K562 (cell line): ENCODE measurements at regions not wholly inside any gene's neighbourhood (a gene's known extent, or its start where the extent isn't known, plus 50 kb on each side); places are given as distances from the start of the nearest gene placed in this dataset.

Source experiments
- ATAC-seq: fragments of 200-7000 bp; cut with Tn5 transposase; 3 replicates; pipeline ENCODE4 v1.9.1; 2020; ENCODE audit warnings: moderate library complexity
- BruUV-seq: library from RNA; stranded (reverse); fragments of 400-500 nt; replicated peaks from 2 replicates; lab custom pipeline; 2021; lab: Mats Ljungman, UMichigan
- CTCF ChIA-PET: fragments of 300-600 bp; formaldehyde crosslinking; extraction: SDS; loops from one replicate; lab custom pipeline; 2021; ENCODE audit warnings: low intra/inter-chr PET ratio; lab: Yijun Ruan, JAX
- POLR2A ChIA-PET: fragments of 300-600, 350-650 bp; sonication (Branson Sonifier 250); formaldehyde crosslinking; extraction: SDS; loops from one replicate; lab custom pipeline; 2021; ENCODE audit warnings: antibody characterized with exemption, inconsistent platforms; lab: Yijun Ruan, JAX
- DNase-seq, 4 experiments: peaks; one replicate each; pipeline versions ENCODE4 v3.0.0 to v3.0.0-alpha.2; 2011 to 2018; ENCODE audit warnings: low spot score in 3 of 4, mixed read lengths in 3 of 4; ENCODE audit errors: extremely low read depth in 1 of 4
- FAIRE-seq: peaks from 2 replicates; lab custom pipeline; 2011; peaks lifted over from hg19 to GRCh38; lab: Jason Lieb, UNC
- H2AFZ ChIP-seq: 2 replicates; pipeline ENCODE4 v1.6.0; 2011; ENCODE audit warnings: low read depth, low read length, control low read depth, inconsistent platforms
- H3K27ac ChIP-seq: fragments of 200-600 bp; 3 replicates; pipeline ENCODE4 v1.8.0; 2011; ENCODE audit warnings: low read depth, mild to moderate bottlenecking, control low read depth, inconsistent platforms, low read length, moderate library complexity, mixed read lengths; ENCODE audit errors: extremely low read depth
- H3K27me3 ChIP-seq, 2 experiments: fragments of 300-600 bp in 1 of 2; 2 replicates in 1 of 2; 3 replicates in 1 of 2; pipeline versions ENCODE4 v1.6.0 to v1.8.0; 2011; ENCODE audit warnings: inconsistent platforms in 2 of 2, low read length in 2 of 2, mild to moderate bottlenecking in 1 of 2, mixed read lengths in 1 of 2, moderate library complexity in 1 of 2; ENCODE audit not compliant: control insufficient read depth in 2 of 2, insufficient read depth in 2 of 2
- H3K36me3 ChIP-seq: fragments of 300-600 bp; 3 replicates; pipeline ENCODE4 v1.8.0; 2011; ENCODE audit warnings: mild to moderate bottlenecking, low read length, inconsistent platforms; ENCODE audit not compliant: control insufficient read depth, insufficient read depth
- H3K4me1 ChIP-seq, 2 experiments: fragments of 200-600 bp in 1 of 2; replicated peaks in 1 of 2; 2 replicates in 1 of 2; 3 replicates in 1 of 2; pipeline versions ENCODE4 v1.5.1 to v1.8.0; 2011; ENCODE audit warnings: inconsistent platforms in 2 of 2, low read length in 2 of 2, mild to moderate bottlenecking in 1 of 2, mixed read lengths in 1 of 2, moderate library complexity in 1 of 2; ENCODE audit not compliant: control insufficient read depth in 2 of 2, insufficient read depth in 2 of 2
- H3K4me2 ChIP-seq: 2 replicates; pipeline ENCODE4 v1.6.1; 2011; ENCODE audit warnings: low read length, control low read depth, inconsistent platforms, mixed read lengths; ENCODE audit not compliant: insufficient read depth
- H3K4me3 ChIP-seq: fragments of 200-600 bp; sonication (generic), shearing (Covaris generic); 2 replicates; pipeline ENCODE4 v1.5.1; 2016; ENCODE audit warnings: control low read depth, inconsistent platforms
- H3K79me2 ChIP-seq: fragments of 200-600 bp; 3 replicates; pipeline ENCODE4 v1.8.0; 2011; ENCODE audit warnings: low read length, inconsistent platforms; ENCODE audit not compliant: control insufficient read depth, insufficient read depth
- H3K9ac ChIP-seq, 2 experiments: 2 replicates each; pipeline versions ENCODE4 v1.6.0 to v1.6.1; 2011; ENCODE audit warnings: low read depth in 2 of 2, low read length in 2 of 2, control low read depth in 1 of 2, inconsistent platforms in 1 of 2, mild to moderate bottlenecking in 1 of 2, mixed read lengths in 1 of 2; ENCODE audit not compliant: insufficient read depth in 1 of 2
- H3K9me1 ChIP-seq: one replicate; pipeline ENCODE4 v1.6.0; 2011; ENCODE audit warnings: inconsistent platforms, mild to moderate bottlenecking, low read length, moderate library complexity; ENCODE audit not compliant: control insufficient read depth, insufficient read depth
- H3K9me3 ChIP-seq: replicated peaks from 2 replicates; pipeline ENCODE4 v1.5.1; 2011; ENCODE audit warnings: low read depth, low read length, inconsistent platforms; ENCODE audit not compliant: control insufficient read depth, insufficient read depth
- H4K20me1 ChIP-seq: replicated peaks from 2 replicates; pipeline ENCODE4 v1.6.1; 2011; ENCODE audit warnings: low read length, inconsistent platforms, mixed read lengths; ENCODE audit not compliant: control insufficient read depth, insufficient read depth
- CC2D1A ChIP-seq: fragments of 450-650 bp; IDR thresholded peaks from 2 replicates; pipeline ENCODE4 v1.6.1; 2017; ENCODE audit warnings: mild to moderate bottlenecking
- CEBPG ChIP-seq, 3 experiments: fragments of 200-800 bp in 1 of 3; sonication (Bioruptor generic) in 1 of 3; sonication (generic) in 1 of 3; formaldehyde crosslinking in 1 of 3; IDR thresholded peaks in 2 of 3; conservative IDR thresholded peaks in 1 of 3; 2 replicates each; pipeline versions ENCODE4 v1.6.1 to v1.8.0; 2016 to 2022; ENCODE audit warnings: missing compliant biosample characterization in 2 of 3, missing genetic modification characterization in 2 of 3, mild to moderate bottlenecking in 1 of 3, missing genetic modification reagents in 1 of 3
- ETV5 ChIP-seq: sonication (generic); formaldehyde crosslinking; IDR thresholded peaks from 2 replicates; pipeline ENCODE4 v1.4.0; 2020; ENCODE audit warnings: low read depth, mild to moderate bottlenecking, missing genetic modification reagents
- HEY1 ChIP-seq: fragments of 250-450 bp; sonication (Bioruptor Pico); IDR thresholded peaks from 2 replicates; pipeline ENCODE4 v1.5.0; 2020; ENCODE audit warnings: mild to moderate bottlenecking, moderate library complexity, borderline replicate concordance
- RBM15 ChIP-seq: fragments of 200-400 bp; formaldehyde crosslinking; IDR thresholded peaks from 2 replicates; pipeline ENCODE4 v1.6.1; 2018; ENCODE audit warnings: mild to moderate bottlenecking, low read length, moderate library complexity; ENCODE audit not compliant: insufficient read depth
- SMARCB1 ChIP-seq: IDR thresholded peaks from 2 replicates; pipeline ENCODE4 v1.6.1; 2011; ENCODE audit warnings: improper control_type of control experiment, low read depth; ENCODE audit not compliant: insufficient read length
- TAF7 ChIP-seq: fragments of 450-650 bp; IDR thresholded peaks from 2 replicates; pipeline ENCODE4 v1.6.1; 2016; ENCODE audit warnings: missing genetic modification characterization, missing compliant biosample characterization
- TOE1 ChIP-seq, 2 experiments: fragments of 450-650 bp in 1 of 2; sonication (generic) in 1 of 2; formaldehyde crosslinking in 1 of 2; IDR thresholded peaks; 2 replicates each; pipeline versions ENCODE4 v1.7.1 to v1.8.0; 2016 to 2022; ENCODE audit warnings: borderline replicate concordance in 2 of 2, mild to moderate bottlenecking in 2 of 2, antibody characterized with exemption in 1 of 2, inconsistent platforms in 1 of 2, low read depth in 1 of 2, missing genetic modification reagents in 1 of 2, moderate library complexity in 1 of 2
- ZNF696 ChIP-seq: fragments of 250-450 bp; sonication (Bioruptor Pico); conservative IDR thresholded peaks from 2 replicates; pipeline ENCODE4 v1.4.0; 2020; ENCODE audit warnings: mild to moderate bottlenecking, moderate library complexity
- WGBS: fragments of 100-300 bp; shearing (Covaris generic); methylation state at CpG from one replicate; pipeline ENCODE4 v1.1.6; 2016; ENCODE audit warnings: low coverage, mixed read lengths; ENCODE audit not compliant: insufficient coverage; ENCODE audit errors: missing lambda C conversion rate; 5-methylcytosine and 5-hydroxymethylcytosine counted together
- in situ Hi-C: fragments of 300-500 bp; cut with MboI; formaldehyde crosslinking; loops from 4 replicates; pipeline ENCODE4 v1.15.0; 2018; ENCODE audit warnings: inconsistent platforms, mixed read lengths
- intact Hi-C: fragments of 100-400 bp; cut with micrococcal nuclease; formaldehyde crosslinking; loops from 2 replicates; pipeline ENCODE4 v1.14.2; 2022
- TF ChIP-seq, protein P1 (sequence below): fragments of 450-650 bp; IDR thresholded peaks from 2 replicates; pipeline ENCODE4 v1.6.1; 2017; ENCODE audit warnings: mild to moderate bottlenecking, moderate library complexity
- TF ChIP-seq, protein P2 (sequence below): fragments of 250-450 bp; sonication (Bioruptor Pico); IDR thresholded peaks from 2 replicates; pipeline ENCODE4 v1.4.0; 2020; ENCODE audit warnings: mild to moderate bottlenecking, moderate library complexity, borderline replicate concordance
- TF ChIP-seq, protein P3 (sequence below): fragments of 150-350 bp; IDR thresholded peaks from 2 replicates; pipeline ENCODE4 v1.6.1; 2014; ENCODE audit warnings: low read depth, mild to moderate bottlenecking, low read length, borderline replicate concordance
- TF ChIP-seq, protein P4 (sequence below): fragments of 250-450 bp; sonication (Bioruptor Pico); IDR thresholded peaks from 2 replicates; pipeline ENCODE4 v1.5.1; 2021; ENCODE audit warnings: mild to moderate bottlenecking

DNA sequence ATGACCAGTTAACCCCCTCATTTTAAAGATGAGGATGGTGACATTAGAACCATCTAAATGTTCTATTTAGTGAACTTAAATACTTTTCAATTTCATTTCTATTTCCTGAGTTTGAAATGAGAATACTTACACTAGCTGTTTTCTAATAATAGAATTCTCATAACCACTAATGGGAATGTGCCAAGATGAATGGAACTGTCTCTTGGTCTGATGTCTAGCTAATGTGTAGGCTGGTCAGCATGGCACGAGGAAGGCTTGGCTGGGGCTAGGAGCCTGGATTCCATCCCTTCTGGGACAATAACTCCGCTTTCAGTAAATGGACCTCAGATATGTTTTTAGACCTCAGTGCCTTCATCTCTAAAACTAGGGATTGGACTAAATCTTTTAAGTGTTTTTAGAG is 185.8 kb upstream of the NRP1 start:
- intact Hi-C loops: no loop called here
- BruUV-seq: no TSS peak
- H3K4me1 ChIP-seq: no peaks in the 10 kb centered on the region; a peak in 1 of 5 replicates
- no peak for TF ChIP-seq ETV5 (CRISPR knock-in tag)
- TF ChIP-seq, protein P1, sequence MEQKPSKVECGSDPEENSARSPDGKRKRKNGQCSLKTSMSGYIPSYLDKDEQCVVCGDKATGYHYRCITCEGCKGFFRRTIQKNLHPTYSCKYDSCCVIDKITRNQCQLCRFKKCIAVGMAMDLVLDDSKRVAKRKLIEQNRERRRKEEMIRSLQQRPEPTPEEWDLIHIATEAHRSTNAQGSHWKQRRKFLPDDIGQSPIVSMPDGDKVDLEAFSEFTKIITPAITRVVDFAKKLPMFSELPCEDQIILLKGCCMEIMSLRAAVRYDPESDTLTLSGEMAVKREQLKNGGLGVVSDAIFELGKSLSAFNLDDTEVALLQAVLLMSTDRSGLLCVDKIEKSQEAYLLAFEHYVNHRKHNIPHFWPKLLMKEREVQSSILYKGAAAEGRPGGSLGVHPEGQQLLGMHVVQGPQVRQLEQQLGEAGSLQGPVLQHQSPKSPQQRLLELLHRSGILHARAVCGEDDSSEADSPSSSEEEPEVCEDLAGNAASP: no peak
- TF ChIP-seq, protein P2, sequence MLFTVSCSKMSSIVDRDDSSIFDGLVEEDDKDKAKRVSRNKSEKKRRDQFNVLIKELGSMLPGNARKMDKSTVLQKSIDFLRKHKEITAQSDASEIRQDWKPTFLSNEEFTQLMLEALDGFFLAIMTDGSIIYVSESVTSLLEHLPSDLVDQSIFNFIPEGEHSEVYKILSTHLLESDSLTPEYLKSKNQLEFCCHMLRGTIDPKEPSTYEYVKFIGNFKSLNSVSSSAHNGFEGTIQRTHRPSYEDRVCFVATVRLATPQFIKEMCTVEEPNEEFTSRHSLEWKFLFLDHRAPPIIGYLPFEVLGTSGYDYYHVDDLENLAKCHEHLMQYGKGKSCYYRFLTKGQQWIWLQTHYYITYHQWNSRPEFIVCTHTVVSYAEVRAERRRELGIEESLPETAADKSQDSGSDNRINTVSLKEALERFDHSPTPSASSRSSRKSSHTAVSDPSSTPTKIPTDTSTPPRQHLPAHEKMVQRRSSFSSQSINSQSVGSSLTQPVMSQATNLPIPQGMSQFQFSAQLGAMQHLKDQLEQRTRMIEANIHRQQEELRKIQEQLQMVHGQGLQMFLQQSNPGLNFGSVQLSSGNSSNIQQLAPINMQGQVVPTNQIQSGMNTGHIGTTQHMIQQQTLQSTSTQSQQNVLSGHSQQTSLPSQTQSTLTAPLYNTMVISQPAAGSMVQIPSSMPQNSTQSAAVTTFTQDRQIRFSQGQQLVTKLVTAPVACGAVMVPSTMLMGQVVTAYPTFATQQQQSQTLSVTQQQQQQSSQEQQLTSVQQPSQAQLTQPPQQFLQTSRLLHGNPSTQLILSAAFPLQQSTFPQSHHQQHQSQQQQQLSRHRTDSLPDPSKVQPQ (CRISPR knock-in tag): no peak
- no peak for TF ChIP-seq TOE1 (IDR thresholded peaks at IDR 0.05; ENCODE audit: borderline replicate concordance)
- no peak for TF ChIP-seq TOE1 (CRISPR knock-in tag; IDR thresholded peaks at IDR 0.05; ENCODE audit: borderline replicate concordance, low read depth)
- TF ChIP-seq CEBPG (CRISPR knock-in tag; IDR thresholded peaks at IDR 0.05): no peak
- TF ChIP-seq CEBPG (tag; conservative IDR thresholded peaks at IDR 0.05 in 1 of 2, IDR thresholded peaks at IDR 0.05 in 1 of 2): no peak
- TF ChIP-seq CC2D1A: no peak
- no peak for TF ChIP-seq SMARCB1
- TF ChIP-seq, protein P3, sequence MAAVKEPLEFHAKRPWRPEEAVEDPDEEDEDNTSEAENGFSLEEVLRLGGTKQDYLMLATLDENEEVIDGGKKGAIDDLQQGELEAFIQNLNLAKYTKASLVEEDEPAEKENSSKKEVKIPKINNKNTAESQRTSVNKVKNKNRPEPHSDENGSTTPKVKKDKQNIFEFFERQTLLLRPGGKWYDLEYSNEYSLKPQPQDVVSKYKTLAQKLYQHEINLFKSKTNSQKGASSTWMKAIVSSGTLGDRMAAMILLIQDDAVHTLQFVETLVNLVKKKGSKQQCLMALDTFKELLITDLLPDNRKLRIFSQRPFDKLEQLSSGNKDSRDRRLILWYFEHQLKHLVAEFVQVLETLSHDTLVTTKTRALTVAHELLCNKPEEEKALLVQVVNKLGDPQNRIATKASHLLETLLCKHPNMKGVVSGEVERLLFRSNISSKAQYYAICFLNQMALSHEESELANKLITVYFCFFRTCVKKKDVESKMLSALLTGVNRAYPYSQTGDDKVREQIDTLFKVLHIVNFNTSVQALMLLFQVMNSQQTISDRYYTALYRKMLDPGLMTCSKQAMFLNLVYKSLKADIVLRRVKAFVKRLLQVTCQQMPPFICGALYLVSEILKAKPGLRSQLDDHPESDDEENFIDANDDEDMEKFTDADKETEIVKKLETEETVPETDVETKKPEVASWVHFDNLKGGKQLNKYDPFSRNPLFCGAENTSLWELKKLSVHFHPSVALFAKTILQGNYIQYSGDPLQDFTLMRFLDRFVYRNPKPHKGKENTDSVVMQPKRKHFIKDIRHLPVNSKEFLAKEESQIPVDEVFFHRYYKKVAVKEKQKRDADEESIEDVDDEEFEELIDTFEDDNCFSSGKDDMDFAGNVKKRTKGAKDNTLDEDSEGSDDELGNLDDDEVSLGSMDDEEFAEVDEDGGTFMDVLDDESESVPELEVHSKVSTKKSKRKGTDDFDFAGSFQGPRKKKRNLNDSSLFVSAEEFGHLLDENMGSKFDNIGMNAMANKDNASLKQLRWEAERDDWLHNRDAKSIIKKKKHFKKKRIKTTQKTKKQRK: no peak
- no peak for TF ChIP-seq HEY1 (CRISPR knock-in tag)
- no peak for TF ChIP-seq RBM15
- TF ChIP-seq TAF7 (tag): no peak
- TF ChIP-seq, protein P4, sequence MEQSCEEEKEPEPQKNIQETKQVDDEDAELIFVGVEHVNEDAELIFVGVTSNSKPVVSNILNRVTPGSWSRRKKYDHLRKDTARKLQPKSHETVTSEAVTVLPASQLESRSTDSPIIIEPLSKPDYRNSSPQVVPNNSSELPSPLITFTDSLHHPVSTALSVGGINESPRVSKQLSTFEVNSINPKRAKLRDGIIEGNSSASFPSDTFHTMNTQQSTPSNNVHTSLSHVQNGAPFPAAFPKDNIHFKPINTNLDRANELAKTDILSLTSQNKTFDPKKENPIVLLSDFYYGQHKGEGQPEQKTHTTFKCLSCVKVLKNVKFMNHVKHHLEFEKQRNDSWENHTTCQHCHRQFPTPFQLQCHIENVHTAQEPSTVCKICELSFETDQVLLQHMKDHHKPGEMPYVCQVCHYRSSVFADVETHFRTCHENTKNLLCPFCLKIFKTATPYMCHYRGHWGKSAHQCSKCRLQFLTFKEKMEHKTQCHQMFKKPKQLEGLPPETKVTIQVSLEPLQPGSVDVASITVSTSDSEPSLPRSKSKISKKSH (CRISPR knock-in tag): no peak
- TF ChIP-seq ZNF696: no peak

More for the DNA sequence above, 185.8 kb upstream of the NRP1 start:
- CTCF ChIA-PET: no interaction called here
- Histone ChIP-seq H2AFZ (no peak overlapping the region), H3K4me3 (no peak overlapping the region), H3K79me2 (no peaks in the 10 kb centered on the region), H3K4me2 (no peak overlapping the region), H3K27ac (no peak overlapping the region), H3K9me3 (no peaks in the 10 kb centered on the region), H3K27me3 (no peaks in the 10 kb centered on the region), H3K9ac (no peak overlapping the region), H3K36me3 (no peaks in the 10 kb centered on the region), H4K20me1 (no peaks in the 10 kb centered on the region), H3K9me1 (no peaks in the 10 kb centered on the region)
- in situ Hi-C loops: no loop called here
- POLR2A ChIA-PET: no interaction called here
- no peak for FAIRE-seq
- ATAC-seq: no peak
- no peak for DNase-seq
- 0% methylated on average over 2 of the region's 2 CpGs for WGBS
